SK-N-MC (cell line): ENCODE measurements at regions not wholly inside any gene's neighbourhood (a gene's known extent, or its start where the extent isn't known, plus 50 kb on each side); places are given as distances from the start of the nearest gene placed in this dataset.

ENCODE experiments used
- EZH2 ChIP-seq: fragments of 200-600 bp; sonication (generic); IDR thresholded peaks from one replicate; pipeline ENCODE4 v1.6.1; 2017; ENCODE audit warnings: antibody characterized with exemption
- FOXP2 ChIP-seq: optimal IDR thresholded peaks from 2 replicates; pipeline ENCODE3; 2011; ENCODE audit warnings: mild to moderate bottlenecking, moderate library complexity; ENCODE audit not compliant: insufficient read depth; ENCODE audit errors: extremely low read length, control extremely low read depth
- POLR2AphosphoS5 ChIP-seq: IDR thresholded peaks from 2 replicates; pipeline ENCODE4 v1.6.1; 2012; ENCODE audit warnings: mild to moderate bottlenecking, low read depth, low read length, borderline replicate concordance

DNA sequence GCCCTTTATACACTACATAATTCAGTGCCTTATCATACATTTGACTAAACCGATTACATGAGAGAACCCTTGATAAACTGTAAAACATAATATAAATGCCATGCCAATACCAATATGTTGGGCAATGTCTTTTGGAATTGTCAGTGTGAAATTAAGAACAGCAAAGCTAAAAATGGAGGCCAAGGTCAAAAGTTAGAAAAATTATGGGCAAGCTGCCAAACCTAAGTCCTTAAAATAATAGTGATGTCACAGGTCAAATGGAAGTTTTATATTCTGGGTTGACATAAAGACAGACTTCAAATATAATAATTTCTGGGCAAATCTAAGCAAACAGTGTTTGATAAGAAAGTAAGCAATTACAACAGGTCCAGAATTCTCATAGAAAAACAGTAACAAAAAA is 696.7 kb downstream of the RNF144B start:
- TF ChIP-seq POLR2AphosphoS5 (no peak), EZH2 (no peak), FOXP2 (no peak)
